Naive B cell (primary cell): ENCODE measurements at regions not wholly inside any gene's neighbourhood (a gene's known extent, or its start where the extent isn't known, plus 50 kb on each side); places are given as distances from the start of the nearest gene placed in this dataset.

Experiments
- ATAC-seq, 2 donors: fragments of 150-1000 bp; cut with Tn5 transposase; 2 replicates each; pipeline ENCODE4 v1.10.0; 2021; ENCODE audit warnings: low read depth in 2 of 2, mild to moderate bottlenecking in 2 of 2, moderate library complexity in 2 of 2
- DNase-seq: peaks from one replicate; pipeline ENCODE4 v3.0.0; 2022
- H3K27ac Mint-ChIP-seq, 6 donors: one replicate each; pipeline ENCODE4 v1.8.0; 2020 to 2022; ENCODE audit warnings: mild to moderate bottlenecking in 6 of 6, mixed read lengths in 6 of 6, moderate library complexity in 5 of 6, inconsistent platforms in 2 of 6
- H3K27me3 Mint-ChIP-seq, 3 donors: one replicate each; pipeline ENCODE4 v1.8.0; 2021 to 2022; ENCODE audit warnings: mixed read lengths in 3 of 3, mild to moderate bottlenecking in 1 of 3
- H3K36me3 Mint-ChIP-seq, 2 donors: one replicate each; pipeline ENCODE4 v1.8.0; 2020 to 2022; ENCODE audit warnings: mixed read lengths in 2 of 2, inconsistent platforms in 1 of 2, mild to moderate bottlenecking in 1 of 2
- H3K4me1 Mint-ChIP-seq, 3 donors: one replicate each; pipeline ENCODE4 v1.8.0; 2020 to 2022; ENCODE audit warnings: mixed read lengths in 3 of 3, inconsistent platforms in 1 of 3, mild to moderate bottlenecking in 1 of 3, moderate library complexity in 1 of 3
- H3K4me3 Mint-ChIP-seq, 8 donors: one replicate each; pipeline ENCODE4 v1.8.0; 2020 to 2022; ENCODE audit warnings: mild to moderate bottlenecking in 8 of 8, mixed read lengths in 8 of 8, moderate library complexity in 8 of 8, inconsistent platforms in 2 of 8
- H3K9me3 Mint-ChIP-seq, 7 donors: one replicate each; pipeline ENCODE4 v1.8.0; 2020 to 2022; ENCODE audit warnings: mixed read lengths in 7 of 7, mild to moderate bottlenecking in 5 of 7, inconsistent platforms in 2 of 7, moderate library complexity in 1 of 7

DNA sequence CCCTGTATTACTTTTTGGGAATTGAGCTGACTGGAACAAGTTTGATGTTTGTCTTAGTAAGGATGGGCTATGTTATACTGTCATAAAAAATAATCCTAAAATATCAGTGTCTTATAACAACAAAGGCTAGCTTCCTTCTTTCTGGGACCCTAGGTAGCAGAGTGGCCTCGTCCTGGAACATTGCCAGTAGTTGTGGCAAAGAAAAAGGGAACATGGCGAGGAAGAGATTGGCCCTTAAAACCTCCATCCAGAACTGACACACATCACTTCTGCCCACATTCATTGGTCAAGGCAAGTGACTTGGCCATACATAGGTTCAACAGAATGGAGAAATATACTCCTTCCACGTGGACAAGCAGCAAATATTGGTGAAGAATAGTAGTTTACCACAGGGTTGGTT lies 287.9 kb downstream of the PPP1R2C start:
- peaks cover 12 to 25% (median 23%) of the 10 kb centered on the region in 3 donors for H3K4me1 Mint-ChIP-seq
- no peak overlapping the region for H3K4me3 Mint-ChIP-seq
- peak overlapping the region in 1 of 6 donors; percentile 24 for H3K27ac Mint-ChIP-seq
- no peak for DNase-seq
- ATAC-seq: no peak
- H3K9me3 Mint-ChIP-seq: no peaks in the 10 kb centered on the region
- H3K27me3 Mint-ChIP-seq: no peaks in the 10 kb centered on the region
- H3K36me3 Mint-ChIP-seq: no peaks in the 10 kb centered on the region

DNA sequence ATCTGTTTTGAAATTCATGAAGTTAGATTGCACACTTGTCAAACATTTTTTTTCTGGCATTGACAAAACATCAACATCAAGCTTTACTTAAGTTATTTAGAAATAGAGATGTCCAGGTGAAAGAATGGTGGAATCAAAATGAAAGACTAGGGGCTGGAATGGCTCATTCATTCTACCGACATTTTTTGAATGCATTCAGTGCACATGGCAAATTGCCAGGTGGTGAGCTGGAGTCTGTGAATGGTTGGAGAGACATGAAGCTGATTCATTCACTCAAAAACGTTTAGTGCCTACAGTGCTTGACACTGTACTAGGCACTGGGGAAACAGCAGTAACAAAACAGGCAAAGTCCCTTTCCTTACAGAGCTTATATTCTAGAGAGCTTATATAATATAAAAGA lies 292.4 kb downstream of the PPP1R2C start:
- no peak overlapping the region for H3K4me3 Mint-ChIP-seq
- peaks cover 0 to 4% (median 0%) of the 10 kb centered on the region in 7 donors for H3K9me3 Mint-ChIP-seq
- H3K36me3 Mint-ChIP-seq: no peaks in the 10 kb centered on the region

GRCh38 chrX:42484233-42484632 lies 293.7 kb downstream of the PPP1R2C start:
- Mint-ChIP-seq H3K4me1 (peaks cover 3 to 21% (median 5%) of the 10 kb centered on the region in 3 donors), H3K27ac (peak overlapping the region in 1 of 6 donors; percentile 60), H3K27me3 (peaks cover 0 to 7% (median 0%) of the 10 kb centered on the region in 3 donors), H3K36me3 (no peaks in the 10 kb centered on the region), H3K9me3 (peaks cover 0 to 4% (median 0%) of the 10 kb centered on the region in 7 donors), H3K4me3 (no peak overlapping the region)
- ATAC-seq (no peak), DNase-seq (no peak)

More for the DNA sequence above, 292.4 kb downstream of the PPP1R2C start:
- Mint-ChIP-seq H3K4me1 (peaks cover 4 to 21% (median 12%) of the 10 kb centered on the region in 3 donors), H3K27ac (no peak overlapping the region), H3K27me3 (peaks cover 0 to 7% (median 0%) of the 10 kb centered on the region in 3 donors)
- DNase-seq (no peak), ATAC-seq (no peak)

- H3K27me3 Mint-ChIP-seq: peaks cover 0 to 5% (median 0%) of the 10 kb centered on the region in 3 donors
- H3K4me1 Mint-ChIP-seq: peaks cover 6 to 18% (median 11%) of the 10 kb centered on the region in 3 donors
- H3K9me3 Mint-ChIP-seq: peaks cover 0 to 6% (median 0%) of the 10 kb centered on the region in 7 donors
- ATAC-seq: no peak
- H3K27ac Mint-ChIP-seq: no peak overlapping the region
- no peak overlapping the region for H3K4me3 Mint-ChIP-seq
- H3K36me3 Mint-ChIP-seq: no peaks in the 10 kb centered on the region
- DNase-seq: no peak
These were observed 300.6 kb downstream of the PPP1R2C start for GRCh38 chrX:42477396-42477795.

GRCh38 chrX:42472727-42473126 lies 305.2 kb downstream of the PPP1R2C start:
- DNase-seq (no peak), ATAC-seq (no peak)
- peaks cover 0 to 6% (median 2%) of the 10 kb centered on the region in 7 donors for H3K9me3 Mint-ChIP-seq
- no peak overlapping the region for H3K4me3 Mint-ChIP-seq
- no peaks in the 10 kb centered on the region for H3K27me3 Mint-ChIP-seq
- no peaks in the 10 kb centered on the region for H3K36me3 Mint-ChIP-seq
- no peak overlapping the region for H3K27ac Mint-ChIP-seq
- peaks cover 3 to 11% (median 3%) of the 10 kb centered on the region in 3 donors for H3K4me1 Mint-ChIP-seq

DNA sequence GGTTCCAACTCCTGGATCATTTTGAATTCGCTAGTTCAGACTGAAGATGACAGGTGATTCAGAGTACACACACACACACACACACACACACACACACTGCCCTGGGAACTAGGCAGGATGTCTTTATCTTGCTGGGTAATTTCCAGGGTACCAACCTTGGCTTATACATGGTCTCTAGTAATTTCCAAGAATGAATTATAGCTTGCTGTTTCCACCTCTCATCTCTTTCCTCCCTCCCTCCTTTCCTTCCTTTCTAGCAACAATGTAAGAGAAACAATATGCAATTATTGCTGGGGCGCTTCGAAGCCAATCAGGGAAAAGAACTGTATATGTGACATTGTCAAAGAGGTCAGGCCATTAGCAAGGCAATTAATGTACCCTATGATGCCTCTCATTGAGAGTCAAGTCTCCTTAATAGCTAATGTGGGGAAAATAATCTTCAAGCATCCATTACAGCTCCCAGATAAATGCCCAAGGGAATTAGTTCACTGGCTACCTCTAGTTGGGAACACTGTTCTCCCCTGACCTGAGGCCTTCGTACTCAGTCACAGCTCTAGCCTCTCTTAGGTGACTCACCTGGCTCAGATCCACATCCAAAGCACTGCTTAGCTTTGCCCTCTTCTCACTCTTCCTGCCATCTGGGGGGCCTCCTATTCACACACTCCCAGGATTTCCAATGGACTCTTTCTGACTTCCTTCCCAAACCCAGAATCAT lies 311.5 kb downstream of the PPP1R2C start:
- Mint-ChIP-seq H3K27ac (no peak overlapping the region), H3K27me3 (peaks cover 0 to 8% (median 0%) of the 10 kb centered on the region in 3 donors), H3K36me3 (no peaks in the 10 kb centered on the region), H3K4me1 (no peaks in the 10 kb centered on the region), H3K4me3 (no peak overlapping the region), H3K9me3 (peaks cover 0 to 4% (median 0%) of the 10 kb centered on the region in 7 donors)
- ATAC-seq: no peak
- DNase-seq: no peak

GRCh38 chrX:42465821-42466220 lies 312.1 kb downstream of the PPP1R2C start:
- peaks cover 0 to 8% (median 0%) of the 10 kb centered on the region in 3 donors for H3K27me3 Mint-ChIP-seq
- no peak overlapping the region for H3K27ac Mint-ChIP-seq
- peaks cover 0 to 4% (median 0%) of the 10 kb centered on the region in 7 donors for H3K9me3 Mint-ChIP-seq
- no peaks in the 10 kb centered on the region for H3K36me3 Mint-ChIP-seq
- H3K4me3 Mint-ChIP-seq: no peak overlapping the region
- no peaks in the 10 kb centered on the region for H3K4me1 Mint-ChIP-seq
- DNase-seq (no peak), ATAC-seq (no peak)

DNA sequence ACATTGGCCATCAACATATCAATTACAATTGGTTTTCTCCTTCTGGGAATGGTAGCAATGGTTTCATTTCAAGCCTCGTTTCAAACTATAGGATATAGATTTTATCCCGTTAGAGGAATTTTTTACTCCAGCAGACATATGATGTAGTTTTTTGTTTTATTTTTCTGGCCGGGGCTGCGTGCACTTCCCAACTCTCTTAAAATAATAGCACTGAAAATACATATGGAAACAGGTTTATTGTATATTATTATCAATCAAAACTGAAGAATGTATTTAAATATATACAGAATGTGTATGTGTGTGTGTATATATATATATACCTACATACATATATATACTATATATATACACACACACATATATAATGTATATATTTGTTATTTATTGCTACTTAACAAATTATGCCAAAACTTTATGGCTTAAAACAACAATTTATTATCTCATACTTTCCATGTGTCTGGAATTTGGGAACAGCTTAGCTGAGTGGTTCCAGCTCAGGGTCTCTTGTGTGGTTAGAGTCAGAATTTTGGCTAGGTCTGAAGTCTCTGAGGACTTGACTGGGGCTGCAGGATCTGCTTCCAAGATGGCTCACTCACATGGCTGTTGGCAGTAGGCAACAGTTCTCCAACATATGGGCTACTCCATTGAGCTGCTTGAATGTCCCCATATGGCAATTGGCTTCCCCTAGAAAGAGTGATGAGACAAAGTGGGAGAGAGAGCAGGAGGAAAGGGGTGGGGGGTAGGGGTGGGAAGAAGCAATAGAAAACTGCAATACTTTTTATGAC lies 314.1 kb downstream of the PPP1R2C start:
- Mint-ChIP-seq H3K4me3 (no peak overlapping the region), H3K36me3 (no peaks in the 10 kb centered on the region), H3K4me1 (no peaks in the 10 kb centered on the region), H3K27ac (no peak overlapping the region), H3K27me3 (peaks cover 0 to 8% (median 0%) of the 10 kb centered on the region in 3 donors), H3K9me3 (peaks cover 0 to 4% (median 0%) of the 10 kb centered on the region in 7 donors)
- ATAC-seq: no peak
- no peak for DNase-seq

GRCh38 chrX:42462917-42463316 lies 315.0 kb downstream of the PPP1R2C start:
- H3K4me3 Mint-ChIP-seq: no peak overlapping the region
- H3K36me3 Mint-ChIP-seq: no peaks in the 10 kb centered on the region
- no peak for DNase-seq
- H3K4me1 Mint-ChIP-seq: no peaks in the 10 kb centered on the region
- ATAC-seq: no peak
- H3K27ac Mint-ChIP-seq: peak overlapping the region in 2 of 6 donors; percentile 28 to 75
- peaks cover 0 to 4% (median 0%) of the 10 kb centered on the region in 7 donors for H3K9me3 Mint-ChIP-seq
- H3K27me3 Mint-ChIP-seq: peaks cover 0 to 8% (median 0%) of the 10 kb centered on the region in 3 donors

GRCh38 chrX:42460706-42461105 lies 317.3 kb downstream of the PPP1R2C start:
- Mint-ChIP-seq H3K36me3 (no peaks in the 10 kb centered on the region), H3K4me3 (no peak overlapping the region), H3K9me3 (peaks cover 0 to 4% (median 0%) of the 10 kb centered on the region in 7 donors), H3K27me3 (peaks cover 0 to 8% (median 0%) of the 10 kb centered on the region in 3 donors), H3K4me1 (no peaks in the 10 kb centered on the region), H3K27ac (no peak overlapping the region)
- no peak for DNase-seq
- ATAC-seq: no peak

- peaks cover 0 to 4% (median 0%) of the 10 kb centered on the region in 7 donors for H3K9me3 Mint-ChIP-seq
- peaks cover 0 to 8% (median 0%) of the 10 kb centered on the region in 3 donors for H3K27me3 Mint-ChIP-seq
- no peaks in the 10 kb centered on the region for H3K36me3 Mint-ChIP-seq
- DNase-seq (no peak), ATAC-seq (no peak)
- no peaks in the 10 kb centered on the region for H3K4me1 Mint-ChIP-seq
- H3K27ac Mint-ChIP-seq: no peak overlapping the region
- H3K4me3 Mint-ChIP-seq: no peak overlapping the region
These were observed 318.2 kb downstream of the PPP1R2C start for GRCh38 chrX:42459735-42460134.

GRCh38 chrX:42456176-42456700 lies 321.7 kb downstream of the PPP1R2C start:
- H3K4me1 Mint-ChIP-seq: no peaks in the 10 kb centered on the region
- H3K27ac Mint-ChIP-seq: no peak overlapping the region
- ATAC-seq (no peak), DNase-seq (no peak)
- no peak overlapping the region for H3K4me3 Mint-ChIP-seq
- peaks cover 0 to 4% (median 2%) of the 10 kb centered on the region in 7 donors for H3K9me3 Mint-ChIP-seq
- no peaks in the 10 kb centered on the region for H3K27me3 Mint-ChIP-seq
- H3K36me3 Mint-ChIP-seq: no peaks in the 10 kb centered on the region

- ATAC-seq: no peak
- peaks cover 0 to 3% of the 10 kb centered on the region in 2 donors for H3K36me3 Mint-ChIP-seq
- no peak for DNase-seq
- H3K4me3 Mint-ChIP-seq: no peak overlapping the region
- H3K27me3 Mint-ChIP-seq: peaks cover 0 to 3% (median 0%) of the 10 kb centered on the region in 3 donors
- H3K27ac Mint-ChIP-seq: no peak overlapping the region
- H3K4me1 Mint-ChIP-seq: no peaks in the 10 kb centered on the region
- H3K9me3 Mint-ChIP-seq: peaks cover 3 to 21% (median 6%) of the 10 kb centered on the region in 7 donors
These were observed 327.7 kb downstream of the PPP1R2C start for GRCh38 chrX:42450228-42450627.
